HG03342 (cell line): ENCODE measurements at regions not wholly inside any gene's neighbourhood (a gene's known extent, or its start where the extent isn't known, plus 50 kb on each side); places are given as distances from the start of the nearest gene placed in this dataset.

Source experiments
- ATAC-seq: cut with Tn5 transposase; IDR thresholded peaks from one replicate; pipeline ENCODE4 v1.9.1; 2021; ENCODE audit warnings: mild to moderate bottlenecking, moderate library complexity; ENCODE audit not compliant: unreplicated experiment

DNA sequence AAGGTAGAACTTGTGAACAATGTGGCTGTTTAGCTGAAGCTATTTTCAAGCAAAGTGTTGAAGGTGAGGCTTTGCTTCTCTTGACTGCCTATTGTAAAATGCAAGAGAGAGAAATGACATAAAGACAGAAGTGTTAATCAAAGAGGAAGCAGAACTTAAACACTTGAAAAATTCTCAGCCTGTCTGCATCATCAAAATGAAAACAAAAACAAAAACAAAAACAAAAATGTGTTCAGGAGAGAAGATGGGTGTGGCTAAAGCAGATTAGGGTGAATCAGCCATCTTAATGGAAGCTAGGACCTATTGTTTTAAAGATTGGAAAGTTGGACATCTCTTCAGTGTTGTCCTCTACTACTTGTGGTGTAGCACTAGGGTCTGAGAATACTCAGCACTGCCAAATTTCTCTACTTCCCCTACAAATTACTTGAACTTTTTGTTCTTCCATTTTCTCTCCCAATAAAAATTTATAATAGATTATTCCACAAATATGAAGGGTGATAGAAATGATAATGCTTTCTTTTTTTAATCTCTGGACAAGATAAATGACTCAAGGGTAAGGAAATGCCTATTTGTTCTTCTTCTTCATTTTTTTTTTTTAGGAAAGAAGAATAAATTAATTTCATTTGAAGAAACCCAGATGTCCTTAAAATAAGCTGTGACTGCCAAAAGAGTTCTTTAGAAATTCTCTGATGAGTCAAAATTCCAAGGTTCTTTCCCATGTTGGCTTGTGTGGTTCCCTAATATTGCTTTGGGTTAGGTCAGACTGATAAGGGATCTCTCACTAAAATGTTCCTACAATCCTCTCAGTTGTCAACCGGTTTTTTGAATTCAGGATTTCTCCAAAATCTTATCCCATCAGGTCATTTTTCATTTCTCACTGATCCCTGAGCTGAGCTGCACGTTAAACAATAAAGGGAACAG lies 571.2 kb upstream of the ZEB2 start:
- no peak for ATAC-seq

DNA sequence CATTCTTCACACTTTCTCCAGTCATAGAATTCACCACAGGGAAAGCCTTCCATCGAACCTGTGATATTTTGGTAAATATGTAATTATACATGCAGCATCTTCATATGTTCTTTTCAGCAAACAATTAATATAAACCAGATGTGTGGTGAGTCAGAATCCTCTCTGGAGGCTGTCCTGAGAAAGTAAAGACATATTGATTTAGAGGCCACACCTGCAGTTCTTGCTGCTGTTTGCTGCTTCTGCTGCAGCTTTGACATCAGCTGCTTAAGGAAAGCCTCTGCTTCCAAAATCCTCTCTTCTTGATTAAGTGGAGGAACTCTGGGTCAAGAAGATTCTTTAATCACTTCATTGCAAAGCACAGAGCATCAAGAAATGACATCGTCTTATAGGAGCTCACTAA lies 568.8 kb upstream of the ZEB2 start:
- no peak for ATAC-seq

DNA sequence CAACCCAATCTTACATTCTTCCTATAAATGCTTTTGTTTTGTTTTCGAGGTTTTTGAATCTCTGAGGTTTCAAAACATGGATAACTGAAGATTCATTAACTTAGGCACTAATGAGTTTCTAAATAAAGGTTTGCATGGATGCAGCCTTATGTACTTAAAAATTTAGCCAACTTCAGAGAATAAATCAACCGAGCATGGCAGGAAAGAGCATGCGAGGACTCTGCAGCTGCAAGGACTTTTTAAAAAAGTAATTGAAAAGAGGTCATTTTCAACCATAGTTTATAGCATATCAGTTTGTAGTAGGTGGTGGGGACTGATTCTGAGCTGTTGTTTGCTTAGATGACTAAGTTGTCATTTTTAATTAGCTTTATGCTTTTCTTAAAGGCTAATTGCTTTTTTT lies 567.0 kb upstream of the ZEB2 start:
- no peak for ATAC-seq

DNA sequence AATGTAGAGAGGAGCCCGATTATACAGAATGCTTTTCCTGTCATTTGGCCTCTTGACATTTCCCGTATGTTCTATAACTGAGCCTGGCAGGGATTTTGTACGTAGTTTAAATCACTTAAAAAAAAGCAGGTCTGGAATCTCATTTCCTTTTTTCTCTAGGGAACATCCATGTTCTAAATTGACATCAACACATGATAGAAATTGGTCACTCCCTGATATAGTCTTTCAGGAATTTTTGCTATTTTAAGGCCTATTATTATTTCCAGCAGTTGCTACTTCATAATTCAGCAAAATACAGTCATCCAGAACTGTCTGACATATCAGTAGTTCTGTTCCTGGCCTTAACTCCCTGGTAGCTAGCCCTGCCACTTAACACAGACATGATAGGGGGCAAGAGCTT lies 565.7 kb upstream of the ZEB2 start:
- no peak for ATAC-seq

DNA sequence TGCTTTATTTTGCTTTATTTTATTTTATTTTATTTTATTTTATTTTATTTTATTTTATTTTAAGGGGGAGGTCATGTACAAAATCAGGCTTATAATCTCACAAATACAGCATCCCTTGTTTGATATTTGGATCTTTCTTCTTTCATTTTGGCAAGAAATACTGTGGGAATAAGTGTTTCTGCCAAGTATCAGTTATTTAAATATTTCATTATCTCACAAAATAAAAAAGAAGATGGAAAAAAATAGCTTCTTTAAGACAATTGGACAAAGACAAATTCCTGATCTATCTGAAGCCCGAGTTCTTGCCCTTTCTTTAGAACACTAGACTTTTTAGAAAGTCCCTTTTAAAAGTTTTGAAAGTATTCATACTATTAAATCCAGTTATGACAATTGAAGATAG lies 560.5 kb upstream of the ZEB2 start:
- ATAC-seq = no peak

DNA sequence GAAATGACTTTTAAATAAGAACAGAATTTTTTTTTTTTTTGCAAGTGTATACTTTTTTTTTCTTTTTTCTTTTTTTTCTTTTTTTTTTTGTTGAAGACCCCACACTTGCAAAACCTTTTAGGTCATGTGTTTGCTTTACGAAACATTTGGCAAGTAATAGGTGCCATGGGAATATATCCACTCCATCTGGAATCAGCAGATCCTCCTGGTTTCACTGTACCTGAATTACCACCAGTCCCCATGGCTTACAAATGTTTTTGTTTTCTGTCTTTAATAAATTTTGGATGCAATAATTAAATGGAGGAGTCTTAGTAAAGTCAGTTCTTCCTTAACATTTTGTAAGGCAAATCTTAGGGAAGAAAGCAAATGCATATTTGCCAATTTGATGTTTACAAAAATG lies 559.7 kb upstream of the ZEB2 start:
- ATAC-seq = no peak

DNA sequence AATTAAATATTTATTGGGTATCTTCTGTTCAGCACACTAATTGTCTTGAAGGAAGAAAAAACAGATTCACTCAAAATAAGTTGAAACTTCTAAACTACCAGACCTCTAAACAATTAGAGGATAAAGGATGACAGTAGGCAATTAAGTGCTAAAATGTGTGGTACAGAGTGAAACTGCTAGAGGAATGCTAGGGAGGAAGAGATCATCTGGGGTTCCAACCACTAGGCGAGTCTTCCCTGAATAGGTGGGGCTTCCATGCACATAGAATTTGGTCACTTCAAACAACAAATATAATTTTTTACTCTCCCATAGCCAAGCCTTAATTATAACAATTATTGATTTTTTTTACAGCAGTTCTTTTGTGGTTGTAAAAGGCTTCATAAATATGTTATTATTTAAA lies 559.0 kb upstream of the ZEB2 start:
- ATAC-seq = no peak

DNA sequence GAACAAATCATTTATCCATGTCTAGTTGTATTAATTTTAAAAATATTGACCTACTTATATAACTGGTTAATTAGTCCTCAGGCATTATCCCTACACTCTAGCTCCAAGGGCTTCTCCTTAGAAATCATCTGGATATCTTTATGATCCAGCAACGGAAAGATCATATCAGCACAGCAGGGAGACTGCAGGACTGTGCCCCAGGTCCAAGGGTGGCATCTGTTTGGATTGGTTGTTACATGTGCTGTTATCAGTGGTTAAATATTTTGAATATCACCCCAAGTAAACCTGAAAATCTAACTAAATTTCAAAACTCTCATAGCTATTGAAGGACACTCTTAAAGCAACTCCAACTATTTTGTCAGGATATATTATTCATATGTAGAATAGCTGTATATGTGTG lies 556.2 kb upstream of the ZEB2 start:
- ATAC-seq = no peak

DNA sequence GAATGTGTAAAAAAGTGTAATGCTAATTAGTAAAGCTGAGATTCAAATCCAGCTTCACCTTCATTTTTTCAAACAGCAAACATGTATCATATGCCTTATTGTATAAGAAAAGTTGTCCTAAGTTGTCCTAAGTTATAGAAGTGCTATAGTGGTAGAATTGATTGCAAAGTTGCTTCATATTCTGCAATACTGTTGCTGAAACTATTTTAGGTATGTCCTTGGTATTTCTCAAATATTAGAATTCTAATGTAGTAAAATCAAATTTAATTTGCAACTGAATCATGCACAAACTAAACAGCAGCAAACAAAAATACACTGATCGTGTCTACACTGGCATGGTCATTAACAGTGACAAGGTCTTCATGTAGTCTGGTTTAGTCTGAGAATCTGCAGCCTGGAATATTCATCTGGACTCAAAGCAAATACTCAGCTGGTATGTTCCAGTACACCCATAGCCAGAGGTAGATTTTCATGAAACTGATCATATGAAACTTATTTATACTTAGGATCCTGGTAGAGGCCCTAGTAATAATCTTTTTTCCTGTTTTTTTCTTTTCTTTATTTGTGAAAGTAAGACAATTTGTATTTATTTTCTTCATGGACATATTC lies 555.6 kb upstream of the ZEB2 start:
- no peak for ATAC-seq

DNA sequence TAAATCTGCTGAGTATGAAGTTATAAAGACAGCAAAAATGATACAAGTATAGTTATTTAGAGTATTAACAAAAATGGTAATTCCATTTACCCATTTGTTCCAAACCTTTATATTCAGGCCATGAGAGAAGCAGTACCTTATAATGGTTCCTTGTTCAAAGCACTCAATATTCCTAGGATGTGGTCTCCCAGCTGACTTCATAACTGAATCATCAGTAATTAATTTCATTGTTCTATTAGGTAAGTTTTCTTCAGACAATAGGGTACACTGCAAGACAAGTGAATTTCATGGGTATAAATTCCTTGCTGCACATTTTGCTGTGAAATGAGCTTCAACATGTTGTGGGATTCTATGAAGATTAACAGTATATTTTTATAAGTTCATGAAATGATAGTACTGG lies 550.8 kb upstream of the ZEB2 start:
- no peak for ATAC-seq

DNA sequence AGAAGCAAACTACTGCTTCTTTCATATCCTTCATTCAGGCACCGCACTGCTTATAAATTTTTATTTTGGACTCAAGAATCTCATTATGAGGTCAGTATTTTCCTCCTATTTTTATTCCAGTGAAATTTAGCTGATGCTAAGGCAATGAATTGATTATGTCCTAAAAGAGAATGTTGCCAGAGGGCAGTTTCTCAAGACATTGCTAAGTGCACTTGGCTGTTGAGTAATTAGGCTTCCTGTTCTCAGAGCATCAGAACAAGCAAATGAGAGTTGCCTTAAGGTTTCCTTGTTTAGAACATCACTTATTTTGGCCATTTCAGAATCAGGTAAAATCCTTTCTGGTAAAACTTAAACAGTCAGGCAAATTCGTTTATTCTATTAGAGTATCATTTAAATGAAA lies 548.6 kb upstream of the ZEB2 start:
- no peak for ATAC-seq

DNA sequence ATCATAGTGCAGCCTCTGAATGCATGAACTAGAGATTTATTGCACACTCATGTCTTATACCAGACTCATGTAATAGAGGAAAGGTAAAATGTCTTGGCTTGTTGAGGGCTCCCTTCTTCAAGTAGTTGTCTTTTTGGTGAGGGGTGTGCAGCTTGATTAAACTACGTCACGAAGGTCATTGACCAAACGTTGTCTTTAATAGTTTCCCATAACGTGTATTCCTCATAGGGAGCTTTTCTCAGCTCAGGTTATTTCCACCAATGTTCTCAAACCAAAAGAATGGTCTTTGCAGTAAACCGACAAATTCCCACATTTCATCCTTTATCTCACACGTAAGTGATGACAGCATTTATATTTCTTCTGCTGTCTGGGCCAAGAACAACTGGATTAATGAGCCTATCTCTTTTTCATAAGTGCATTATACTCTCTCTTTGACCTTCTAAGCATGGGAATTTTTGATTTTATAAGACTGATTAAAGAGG lies 547.7 kb upstream of the ZEB2 start:
- ATAC-seq = no peak

DNA sequence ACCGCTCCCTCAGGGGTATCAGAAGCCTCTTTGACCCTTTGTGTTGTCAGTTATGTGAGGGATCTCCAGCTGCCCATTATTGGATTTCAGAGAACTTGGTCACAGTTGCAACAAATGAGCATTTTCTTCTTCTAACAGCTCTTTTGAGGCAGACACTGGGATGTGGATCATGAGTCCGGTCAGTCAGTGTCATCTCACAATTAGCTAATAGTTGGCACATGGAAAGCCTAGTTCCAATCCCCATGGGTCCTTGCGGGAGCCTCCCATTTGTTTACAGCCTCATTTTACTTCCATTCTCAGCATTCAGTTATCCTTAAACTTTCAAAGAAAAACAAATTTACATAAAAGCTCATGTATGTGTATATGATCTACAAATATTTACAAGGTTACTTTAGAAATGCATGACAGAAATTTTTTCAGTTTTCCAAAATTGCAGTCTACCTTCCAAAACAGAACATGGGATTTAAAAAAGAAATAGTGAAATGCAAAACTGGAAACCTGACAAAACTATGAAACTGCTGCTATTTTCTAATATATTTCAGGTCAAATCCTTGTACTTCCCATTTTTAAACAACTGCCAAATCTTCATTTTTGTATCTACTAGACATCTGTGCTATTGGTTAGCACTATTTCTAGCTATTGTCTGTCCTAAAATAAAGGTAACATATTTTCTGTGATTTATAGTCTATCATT lies 547.1 kb upstream of the ZEB2 start:
- ATAC-seq = no peak

DNA sequence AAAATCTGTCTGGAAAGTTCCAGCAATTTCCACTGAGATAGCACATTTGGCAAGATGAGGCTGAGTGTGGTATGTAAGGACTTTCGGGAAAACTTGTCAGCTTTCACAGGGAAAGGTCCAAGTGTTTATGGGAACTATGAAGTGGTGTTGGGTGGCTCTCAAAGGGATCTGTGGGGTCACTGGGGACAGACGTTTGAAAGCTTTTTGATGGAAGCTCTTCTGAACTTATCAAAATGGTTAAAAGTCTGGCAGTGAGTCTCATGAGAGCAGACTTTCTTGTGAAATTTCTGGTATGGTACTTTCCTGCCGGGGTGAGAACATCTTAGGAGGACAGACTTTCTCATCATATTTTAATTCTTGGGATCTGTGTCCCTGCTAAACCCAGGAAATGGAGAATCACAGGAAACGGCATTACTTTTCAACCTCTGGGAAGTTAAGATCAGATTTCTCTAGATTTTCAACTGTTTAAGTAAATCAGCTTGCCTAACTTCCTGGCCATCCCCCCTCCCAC lies 546.3 kb upstream of the ZEB2 start:
- ATAC-seq = no peak

DNA sequence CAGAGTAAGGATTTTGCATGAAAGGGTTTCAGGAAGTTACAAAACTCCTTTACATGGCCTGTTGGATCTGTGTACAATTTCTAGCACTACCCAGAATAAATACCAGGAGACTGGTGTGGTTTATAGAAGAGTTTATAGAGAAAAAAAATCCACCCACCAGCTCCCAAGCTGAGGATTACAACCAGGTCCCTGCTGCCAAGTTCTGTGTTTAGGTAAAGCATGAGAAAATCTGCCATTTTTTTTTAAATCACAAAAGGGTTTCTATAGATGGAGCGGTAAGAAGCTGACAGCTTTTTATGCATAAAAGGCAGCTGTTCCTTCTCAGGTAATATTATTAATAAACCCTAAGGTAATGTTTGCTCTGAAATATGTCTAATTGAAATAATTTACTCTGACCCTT lies 545.4 kb upstream of the ZEB2 start:
- ATAC-seq = no peak

DNA sequence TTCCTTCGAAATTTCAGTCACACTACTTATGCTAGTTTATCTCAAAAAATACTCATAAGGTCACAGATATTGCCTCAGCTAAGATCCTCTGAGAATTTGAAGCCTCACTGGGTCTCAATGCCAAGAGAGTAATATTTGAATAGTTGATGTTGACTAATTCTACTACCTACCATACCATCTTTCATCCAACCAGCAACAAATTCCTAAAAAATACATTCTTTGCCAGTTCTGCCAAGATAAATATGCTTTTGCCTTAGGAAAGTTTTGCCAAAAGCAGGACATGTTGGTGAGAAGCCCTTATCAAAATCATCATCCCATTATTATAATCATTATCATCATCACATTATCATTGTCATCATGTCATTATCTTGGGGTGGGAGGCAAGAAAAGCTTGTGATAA lies 544.6 kb upstream of the ZEB2 start:
- ATAC-seq = no peak

DNA sequence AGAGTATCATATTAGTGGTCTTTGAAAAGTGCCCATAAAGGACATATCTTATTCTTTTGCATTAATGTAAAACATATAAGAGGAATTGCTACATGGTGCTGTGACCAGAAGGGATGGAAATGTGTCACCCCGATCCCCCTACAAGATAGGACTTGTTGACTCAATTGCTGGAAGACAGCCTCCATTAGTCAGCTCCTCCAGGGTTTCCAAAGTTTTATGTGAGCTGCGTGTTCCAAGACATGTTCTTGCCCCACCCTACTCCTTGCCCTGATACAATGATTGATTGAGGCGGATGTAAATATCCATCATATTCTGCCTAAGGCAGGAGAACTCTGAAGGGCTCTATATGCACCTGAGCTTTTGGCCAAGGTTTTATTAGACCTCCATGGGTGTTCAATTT lies 541.0 kb upstream of the ZEB2 start:
- no peak for ATAC-seq

DNA sequence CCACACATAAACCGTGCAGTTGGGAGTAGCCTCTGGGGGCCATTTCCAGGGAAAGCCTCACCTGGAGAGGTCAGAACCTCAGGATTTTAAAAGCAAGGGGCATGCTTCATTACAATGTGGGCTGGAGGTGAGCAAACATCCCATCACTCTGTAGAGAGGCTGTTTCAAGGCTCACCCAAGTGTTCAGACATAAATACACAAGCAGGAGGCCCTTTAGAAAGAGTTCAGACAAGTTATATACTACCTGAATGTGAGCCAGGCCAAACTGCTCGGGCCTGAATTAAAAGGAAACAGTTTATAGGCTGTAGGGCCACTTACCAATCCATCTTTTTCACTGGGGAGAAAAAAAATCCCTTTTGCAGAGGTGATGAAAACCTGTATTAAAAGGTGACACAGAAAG lies 540.0 kb upstream of the ZEB2 start:
- no peak for ATAC-seq

DNA sequence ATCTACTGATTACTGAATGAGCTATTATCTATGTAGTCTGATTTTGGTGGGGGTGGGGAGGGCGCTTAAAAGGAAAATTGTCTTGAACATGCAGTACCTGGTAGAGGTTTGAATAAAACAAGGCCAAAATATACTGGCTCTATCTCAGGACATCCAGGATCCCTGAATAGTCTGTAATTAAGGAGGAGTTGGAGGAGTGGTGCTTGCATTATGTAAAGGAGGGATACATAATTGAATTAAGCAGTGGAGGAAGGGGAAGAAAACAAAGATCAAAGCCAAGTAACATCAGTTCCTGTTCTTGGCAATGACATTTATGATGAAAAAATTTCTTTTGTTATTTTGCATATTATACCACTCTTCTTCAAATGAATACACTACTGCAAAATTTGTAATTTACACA lies 539.4 kb upstream of the ZEB2 start:
- no peak for ATAC-seq

DNA sequence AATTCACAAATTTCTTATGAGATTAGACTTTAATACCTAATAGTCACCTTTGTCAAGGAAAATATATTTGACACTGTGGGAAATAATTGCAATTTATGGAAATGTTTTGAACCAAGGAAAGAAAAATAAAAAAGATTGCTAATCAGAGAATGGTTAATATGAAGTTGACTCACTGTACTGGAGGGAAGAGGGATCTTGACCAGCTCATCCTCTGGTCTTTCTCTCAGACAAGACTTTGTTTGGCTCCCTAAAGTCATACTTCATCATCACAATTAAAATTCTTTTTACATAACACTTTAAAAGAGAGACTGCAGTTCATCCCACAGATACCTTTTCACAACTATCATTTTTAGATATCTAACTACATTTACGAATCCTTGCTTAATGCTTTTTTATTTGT lies 538.5 kb upstream of the ZEB2 start:
- no peak for ATAC-seq

DNA sequence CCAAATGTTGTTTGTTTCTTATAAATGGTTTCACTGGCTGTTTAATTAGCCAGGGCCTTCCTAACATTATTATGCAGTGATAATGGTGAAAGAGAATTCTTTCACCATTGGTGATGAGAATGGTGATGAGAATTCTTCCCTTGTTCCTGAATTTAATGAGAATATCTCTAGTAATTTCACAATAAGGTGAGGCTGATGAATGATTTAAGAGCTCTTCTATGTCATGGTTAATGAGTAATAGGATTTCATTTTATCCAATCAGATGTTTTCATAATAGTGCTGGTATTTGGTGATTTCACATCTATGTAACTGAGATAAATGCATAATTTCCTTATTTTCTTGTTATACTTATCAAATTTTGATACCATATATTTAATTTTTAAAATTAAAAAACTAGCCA lies 535.7 kb upstream of the ZEB2 start:
- no peak for ATAC-seq

DNA sequence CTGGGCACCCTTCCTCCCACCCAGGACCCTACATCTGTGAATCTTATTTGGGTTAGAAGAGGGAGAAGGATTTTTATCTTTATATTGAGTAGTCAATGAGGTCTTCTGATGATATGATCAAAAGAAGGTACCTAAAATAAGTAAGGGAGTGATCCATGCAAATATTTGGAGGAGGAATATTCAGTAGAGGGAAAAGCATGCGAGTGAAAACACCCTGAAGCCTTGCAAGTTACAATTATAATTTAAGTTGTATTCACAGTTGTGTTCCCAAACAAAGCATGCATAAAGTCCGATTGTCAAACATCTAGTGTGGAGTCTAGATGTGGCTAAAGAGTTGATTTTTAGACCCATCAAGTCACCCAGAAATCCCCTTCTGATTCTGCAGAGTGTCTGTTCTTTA lies 530.2 kb upstream of the ZEB2 start:
- no peak for ATAC-seq
